ENCODE measurements at regions not wholly inside any gene's neighbourhood (a gene's known extent, or its start where the extent isn't known, plus 50 kb on each side); places are given as distances from the start of the nearest gene placed in this dataset.

- TF ChIP-seq CTCF (IDR thresholded peaks at IDR 0.05): no peak
- no peak overlapping the region for H3K4me3 Mint-ChIP-seq
- DNase-seq: no peak
- no peak overlapping the region for H3K27ac Mint-ChIP-seq
- peaks cover 10% of the 10 kb centered on the region; the same call in 1 of the 2 replicates for H3K9me3 Mint-ChIP-seq
- H3K27me3 Mint-ChIP-seq (ENCODE audit: insufficient read depth): no peaks in the 10 kb centered on the region
- no peaks in the 10 kb centered on the region for H3K4me1 Mint-ChIP-seq (ENCODE audit: low read depth)
- no peaks in the 10 kb centered on the region for H3K36me3 Mint-ChIP-seq (ENCODE audit: low read depth)
Observed at GRCh38 chrX:113849408-113849807, 734.5 kb upstream of the HTR2C start.

- TF ChIP-seq CTCF (IDR thresholded peaks at IDR 0.05): no peak
- no peaks in the 10 kb centered on the region for H3K27me3 Mint-ChIP-seq (ENCODE audit: insufficient read depth)
- no peaks in the 10 kb centered on the region; the same call in 1 of the 2 replicates for H3K36me3 Mint-ChIP-seq (ENCODE audit: low read depth)
- DNase-seq: no peak
- H3K27ac Mint-ChIP-seq: no peak overlapping the region
- H3K4me1 Mint-ChIP-seq (ENCODE audit: low read depth): no peaks in the 10 kb centered on the region
- no peak overlapping the region for H3K4me3 Mint-ChIP-seq
- H3K9me3 Mint-ChIP-seq: peaks cover 3% of the 10 kb centered on the region; the same call in 1 of the 2 replicates
Observed at GRCh38 chrX:113833096-113834055, 750.5 kb upstream of the HTR2C start.

- no peaks in the 10 kb centered on the region for H3K36me3 Mint-ChIP-seq (ENCODE audit: low read depth)
- TF ChIP-seq CTCF (IDR thresholded peaks at IDR 0.05): no peak
- H3K4me1 Mint-ChIP-seq (ENCODE audit: low read depth): no peaks in the 10 kb centered on the region
- no peaks in the 10 kb centered on the region; the same call in 1 of the 2 replicates for H3K9me3 Mint-ChIP-seq
- no peak overlapping the region for H3K4me3 Mint-ChIP-seq
- H3K27me3 Mint-ChIP-seq (ENCODE audit: insufficient read depth): no peaks in the 10 kb centered on the region
- no peak overlapping the region for H3K27ac Mint-ChIP-seq
- DNase-seq: no peak
Observed at GRCh38 chrX:113828470-113828869, 755.4 kb upstream of the HTR2C start.

- no peak for TF ChIP-seq CTCF (IDR thresholded peaks at IDR 0.05)
- no peak overlapping the region for H3K27ac Mint-ChIP-seq
- H3K9me3 Mint-ChIP-seq: peaks cover 14% of the 10 kb centered on the region
- H3K4me1 Mint-ChIP-seq (ENCODE audit: low read depth): no peaks in the 10 kb centered on the region
- DNase-seq: no peak
- no peaks in the 10 kb centered on the region for H3K27me3 Mint-ChIP-seq (ENCODE audit: insufficient read depth)
- H3K36me3 Mint-ChIP-seq (ENCODE audit: low read depth): no peaks in the 10 kb centered on the region
- H3K4me3 Mint-ChIP-seq: no peak overlapping the region
Observed at GRCh38 chrX:113818346-113818745, 765.5 kb upstream of the HTR2C start.

GRCh38 chrX:113804819-113805218, 779.1 kb upstream of the HTR2C start:
- no peaks in the 10 kb centered on the region for H3K27me3 Mint-ChIP-seq (ENCODE audit: insufficient read depth)
- TF ChIP-seq CTCF (IDR thresholded peaks at IDR 0.05): no peak
- DNase-seq: no peak
- H3K27ac Mint-ChIP-seq: no peak overlapping the region
- no peaks in the 10 kb centered on the region for H3K36me3 Mint-ChIP-seq (ENCODE audit: low read depth)
- H3K4me1 Mint-ChIP-seq (ENCODE audit: low read depth): no peaks in the 10 kb centered on the region
- peaks cover 1% of the 10 kb centered on the region; the same call in 1 of the 2 replicates for H3K9me3 Mint-ChIP-seq
- no peak overlapping the region for H3K4me3 Mint-ChIP-seq

All from HFFc6 (cell line).